IMR-90 (cell line): ENCODE measurements at regions not wholly inside any gene's neighbourhood (a gene's known extent, or its start where the extent isn't known, plus 50 kb on each side); places are given as distances from the start of the nearest gene placed in this dataset.

Experiments
- ATAC-seq: fragments of 200-7000 bp; cut with Tn5 transposase; 2 replicates; pipeline ENCODE4 v1.9.1; 2020; ENCODE audit warnings: low read depth, mild to moderate bottlenecking, moderate library complexity
- BruUV-seq: library from RNA; stranded (reverse); fragments of 400-500 nt; replicated peaks from 2 replicates; lab custom pipeline; 2021; lab: Mats Ljungman, UMichigan
- CTCF ChIA-PET: fragments of 300-600 bp; formaldehyde crosslinking; extraction: SDS; loops from one replicate; lab custom pipeline; 2021; ENCODE audit warnings: antibody characterized with exemption; lab: Yijun Ruan, JAX
- POLR2A ChIA-PET: fragments of 300-600 bp; sonication (Branson Sonifier 250); formaldehyde crosslinking; loops from one replicate; lab custom pipeline; 2022; ENCODE audit warnings: antibody characterized with exemption; ENCODE audit not compliant: unreplicated experiment; lab: Charles Lee
- DNase-seq: peaks from one replicate; pipeline ENCODE4 v3.0.0; 2013
- H2AFZ ChIP-seq: replicated peaks from 2 replicates; pipeline ENCODE3; 2013; ENCODE audit warnings: low read length, mild to moderate bottlenecking; ENCODE audit not compliant: poor library complexity
- H2AK5ac ChIP-seq: 2 replicates; pipeline ENCODE4 v1.6.1; 2013; ENCODE audit warnings: low read depth, low read length, inconsistent platforms
- H2AK9ac ChIP-seq: replicated peaks from 2 replicates; pipeline ENCODE3; 2013; ENCODE audit warnings: mild to moderate bottlenecking, low read depth, low read length, moderate library complexity; ENCODE audit not compliant: poor library complexity
- H2BK120ac ChIP-seq: 2 replicates; pipeline ENCODE4 v1.6.1; 2013; ENCODE audit warnings: low read depth, low read length, inconsistent platforms
- H2BK15ac ChIP-seq: 3 replicates; pipeline ENCODE4 v1.6.1; 2013; ENCODE audit warnings: low read depth, low read length, inconsistent platforms
- H2BK20ac ChIP-seq: 2 replicates; pipeline ENCODE4 v1.6.1; 2013; ENCODE audit warnings: low read depth, mild to moderate bottlenecking, inconsistent platforms, low read length, moderate library complexity
- H2BK5ac ChIP-seq: 2 replicates; pipeline ENCODE4 v1.6.1; 2013; ENCODE audit warnings: mild to moderate bottlenecking, low read depth, low read length, inconsistent platforms; ENCODE audit not compliant: poor library complexity, severe bottlenecking
- H3K14ac ChIP-seq: replicated peaks from 2 replicates; pipeline ENCODE4 v1.6.1; 2013; ENCODE audit warnings: low read depth, low read length, inconsistent platforms
- H3K18ac ChIP-seq: 2 replicates; pipeline ENCODE4 v1.6.1; 2013; ENCODE audit warnings: low read depth, low read length, control low read depth
- H3K23ac ChIP-seq: 2 replicates; pipeline ENCODE4 v1.6.1; 2013; ENCODE audit warnings: low read depth, low read length, inconsistent platforms
- H3K27ac ChIP-seq: 2 replicates; pipeline ENCODE4 v1.5.1; 2013; ENCODE audit warnings: mild to moderate bottlenecking, control low read depth, low read length; ENCODE audit not compliant: insufficient read depth
- H3K27me3 ChIP-seq: 2 replicates; pipeline ENCODE4 v1.6.1; 2013; ENCODE audit warnings: low read length; ENCODE audit not compliant: control insufficient read depth, insufficient read depth
- H3K36me3 ChIP-seq: 2 replicates; pipeline ENCODE4 v1.6.1; 2013; ENCODE audit warnings: low read length, mixed read lengths; ENCODE audit not compliant: control insufficient read depth, insufficient read depth
- H3K4ac ChIP-seq: 2 replicates; pipeline ENCODE4 v1.6.1; 2013; ENCODE audit warnings: low read depth, low read length, inconsistent platforms
- H3K4me1 ChIP-seq: 2 replicates; pipeline ENCODE4 v1.6.1; 2013; ENCODE audit warnings: low read length, mixed read lengths; ENCODE audit not compliant: control insufficient read depth, insufficient read depth
- H3K4me2 ChIP-seq: 2 replicates; pipeline ENCODE4 v1.6.1; 2013; ENCODE audit warnings: low read depth, mild to moderate bottlenecking, control low read depth, low read length, moderate library complexity
- H3K4me3 ChIP-seq: 2 replicates; pipeline ENCODE4 v1.5.1; 2013; ENCODE audit warnings: low read depth, mild to moderate bottlenecking, control low read depth, low read length, moderate library complexity; ENCODE audit not compliant: insufficient read depth
- H3K56ac ChIP-seq: 2 replicates; pipeline ENCODE4 v1.6.1; 2013; ENCODE audit warnings: low read length, inconsistent platforms; ENCODE audit not compliant: insufficient read depth; ENCODE audit errors: extremely low read depth
- H3K79me1 ChIP-seq, 2 experiments: 2 replicates each; pipeline ENCODE4 v1.6.1; 2013; ENCODE audit warnings: low read length in 2 of 2, inconsistent platforms in 1 of 2, low read depth in 1 of 2
- H3K9ac ChIP-seq: 2 replicates; pipeline ENCODE4 v1.6.1; 2013; ENCODE audit warnings: low read depth, low read length, control low read depth
- H3K9me1 ChIP-seq: 2 replicates; pipeline ENCODE4 v1.6.1; 2013; ENCODE audit warnings: low read length, inconsistent platforms; ENCODE audit not compliant: insufficient read depth
- H3K9me3 ChIP-seq: 2 replicates; pipeline ENCODE4 v1.6.1; 2013; ENCODE audit warnings: low read length; ENCODE audit not compliant: control insufficient read depth, insufficient read depth
- H4K20me1 ChIP-seq: 2 replicates; pipeline ENCODE4 v1.6.1; 2013; ENCODE audit warnings: low read length, inconsistent platforms; ENCODE audit not compliant: insufficient read depth
- H4K5ac ChIP-seq: 2 replicates; pipeline ENCODE4 v1.6.1; 2013; ENCODE audit warnings: mild to moderate bottlenecking, low read depth, low read length, control low read depth
- H4K8ac ChIP-seq, 2 experiments: 2 replicates each; pipeline ENCODE4 v1.6.1; 2013; ENCODE audit warnings: low read depth in 2 of 2, low read length in 2 of 2, control low read depth in 1 of 2, inconsistent platforms in 1 of 2
- H4K91ac ChIP-seq: 2 replicates; pipeline ENCODE4 v1.6.1; 2013; ENCODE audit warnings: low read depth, low read length, inconsistent platforms; ENCODE audit not compliant: insufficient read depth
- BHLHE40 ChIP-seq: fragments of 150-350 bp; IDR thresholded peaks from 2 replicates; pipeline ENCODE4 v1.6.1; 2016; ENCODE audit warnings: mild to moderate bottlenecking, low read depth, low read length
- CEBPB ChIP-seq: IDR thresholded peaks from 2 replicates; pipeline ENCODE4 v1.6.1; 2012; ENCODE audit warnings: low read depth, low read length, improper control_type of control experiment
- CHD1 ChIP-seq: IDR thresholded peaks from 2 replicates; pipeline ENCODE4 v1.6.1; 2012; ENCODE audit warnings: low read depth, low read length, improper control_type of control experiment
- CTCF ChIP-seq: conservative IDR thresholded peaks from 2 replicates; pipeline ENCODE4 v1.5.1; 2012; ENCODE audit warnings: mild to moderate bottlenecking, low read depth, low read length, improper control_type of control experiment
- ELK1 ChIP-seq: fragments of 150-350 bp; IDR thresholded peaks from 2 replicates; pipeline ENCODE4 v1.6.1; 2016; ENCODE audit warnings: low read depth, mild to moderate bottlenecking, low read length, moderate library complexity, borderline replicate concordance
- FOS ChIP-seq: fragments of 150-350 bp; IDR thresholded peaks from 2 replicates; pipeline ENCODE4 v1.6.1; 2016; ENCODE audit warnings: low read depth, low read length
- MAFK ChIP-seq: IDR thresholded peaks from 2 replicates; pipeline ENCODE4 v1.6.1; 2012; ENCODE audit warnings: low read depth, low read length, improper control_type of control experiment
- MAZ ChIP-seq: IDR thresholded peaks from 2 replicates; pipeline ENCODE4 v1.6.1; 2012; ENCODE audit warnings: low read depth, mild to moderate bottlenecking, low read length, improper control_type of control experiment, moderate library complexity, borderline replicate concordance
- MXI1 ChIP-seq: IDR thresholded peaks from 2 replicates; pipeline ENCODE4 v1.6.1; 2012; ENCODE audit warnings: low read depth, mild to moderate bottlenecking, low read length, moderate library complexity, borderline replicate concordance
- NFE2L2 ChIP-seq: fragments of 150-350 bp; IDR thresholded peaks from 2 replicates; pipeline ENCODE4 v1.6.1; 2016; ENCODE audit warnings: low read depth, mild to moderate bottlenecking, low read length
- POLR2A ChIP-seq: IDR thresholded peaks from 2 replicates; pipeline ENCODE4 v1.6.1; 2012; ENCODE audit warnings: mild to moderate bottlenecking, low read depth, low read length
- RCOR1 ChIP-seq: IDR thresholded peaks from 2 replicates; pipeline ENCODE4 v1.6.1; 2012; ENCODE audit warnings: mild to moderate bottlenecking, low read length, improper control_type of control experiment; ENCODE audit not compliant: insufficient replicate concordance
- SMC3 ChIP-seq: fragments of 150-350 bp; IDR thresholded peaks from 2 replicates; pipeline ENCODE4 v1.6.1; 2016; ENCODE audit warnings: low read depth, mild to moderate bottlenecking, antibody characterized with exemption, low read length, moderate library complexity
- USF2 ChIP-seq: fragments of 150-350 bp; IDR thresholded peaks from 2 replicates; pipeline ENCODE4 v1.6.1; 2017; ENCODE audit warnings: mild to moderate bottlenecking, antibody characterized with exemption, low read length, low read depth
- WGBS, 2 experiments: methylation state at CpG; one replicate each; pipeline versions ENCODE4 v1.1.5 to v1.1.7; 2013; ENCODE audit warnings: missing lambda C conversion rate in 2 of 2; ENCODE audit not compliant: insufficient read length in 1 of 2; ENCODE audit errors: extremely low coverage in 2 of 2; 5-methylcytosine and 5-hydroxymethylcytosine counted together
- dilution Hi-C: fragments of 300-500 bp; cut with HindIII; formaldehyde crosslinking; loops from one replicate; pipeline ENCODE4 v1.14.3; 2018; ENCODE audit warnings: low sequenced_read_pairs; ENCODE audit not compliant: unreplicated experiment
- in situ Hi-C: fragments of 300-500 bp; cut with MboI; formaldehyde crosslinking; loops from 3 replicates; pipeline ENCODE4 v1.14.3; 2019; ENCODE audit warnings: low sequenced_read_pairs, inconsistent platforms, mixed read lengths
- intact Hi-C: fragments of 100-400 bp; cut with micrococcal nuclease; formaldehyde crosslinking; loops from 2 replicates; pipeline ENCODE4 v1.10.0; 2022

DNA sequence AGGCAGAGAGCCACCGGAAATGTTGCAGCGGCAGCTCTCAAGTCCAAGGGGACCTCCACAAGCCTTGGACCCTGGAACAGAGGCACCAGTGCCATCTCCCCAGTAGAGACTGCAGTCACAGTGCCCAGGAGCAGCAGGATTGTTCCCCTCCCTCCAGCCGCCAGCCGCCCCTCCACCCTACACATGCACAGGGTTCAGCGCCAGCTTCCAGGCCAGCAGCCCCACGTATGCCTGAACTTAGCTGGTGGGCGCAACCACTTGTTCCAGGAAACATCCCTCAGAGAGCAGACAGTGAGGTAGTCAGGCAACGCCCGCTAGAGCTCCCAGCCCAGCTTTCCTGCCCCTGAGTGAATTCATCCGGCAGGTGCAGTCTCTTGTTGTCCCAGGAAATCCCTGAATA lies 1098.1 kb upstream of the NCAM2 start:
- H3K9me1 ChIP-seq, result no peaks in the 10 kb centered on the region
- ATAC-seq (no peak), DNase-seq (no peak)
- no peak overlapping the region for H2AFZ ChIP-seq
- dilution Hi-C loops, result no loop called here
- no peak overlapping the region for H2BK20ac ChIP-seq
- H3K4me3 ChIP-seq, result no peak overlapping the region
- H3K14ac ChIP-seq, result no peak overlapping the region
- no peak overlapping the region for H2BK120ac ChIP-seq
- H3K4me1 ChIP-seq, result no peaks in the 10 kb centered on the region
- H3K18ac ChIP-seq, result no peak overlapping the region
- H2BK15ac ChIP-seq, result no peak overlapping the region
- H3K9me3 ChIP-seq, result peaks cover 11% of the 10 kb centered on the region; the same call in 1 of the 2 replicates
- no peak overlapping the region for H2AK5ac ChIP-seq
- H2BK5ac ChIP-seq, result no peak overlapping the region
- no peaks in the 10 kb centered on the region for H3K36me3 ChIP-seq
- no peak overlapping the region for H3K27ac ChIP-seq
- in situ Hi-C loops, result no loop called here
- no peak overlapping the region for H3K9ac ChIP-seq
- H3K23ac ChIP-seq, result no peak overlapping the region
- H3K56ac ChIP-seq, result no peak overlapping the region
- no peaks in the 10 kb centered on the region for H3K27me3 ChIP-seq
- TF ChIP-seq BHLHE40 (no peak), USF2 (no peak), ELK1 (no peak), CHD1 (no peak), CEBPB (no peak), NFE2L2 (no peak), POLR2A (no peak), SMC3 (no peak), RCOR1 (no peak), CTCF (no peak), MAZ (no peak), MXI1 (no peak), FOS (no peak), MAFK (no peak)
- no peaks in the 10 kb centered on the region for H4K20me1 ChIP-seq
- H3K4ac ChIP-seq, result no peak overlapping the region
- H4K8ac ChIP-seq, result no peak overlapping the region
- no peak overlapping the region for H4K5ac ChIP-seq
- ChIA-PET CTCF (no interaction called here), POLR2A (no interaction called here)
- H3K4me2 ChIP-seq, result no peak overlapping the region
- H3K79me1 ChIP-seq, result no peaks in the 10 kb centered on the region
- no TSS peak for BruUV-seq
- H4K91ac ChIP-seq, result no peak overlapping the region
- H2AK9ac ChIP-seq, result no peak overlapping the region
- WGBS, 2 experiments, result 65% methylated on average over 4 of the region's 10 CpGs; no CpG with 5 or more reads in 1 of the 2 experiments
- intact Hi-C loops, result no loop called here
